Hematopoietic multipotent progenitor cell treated with erythropoietin and hydrocortisone succinate and interleukin-3 and kit ligand, for 4 days (in vitro differentiated cells): ENCODE measurements at regions not wholly inside any gene's neighbourhood (a gene's known extent, or its start where the extent isn't known, plus 50 kb on each side); places are given as distances from the start of the nearest gene placed in this dataset.
"Not testable (repeated sequence)": the region's sequence is repeated elsewhere in the genome, so short reads cannot be mapped to it uniquely, and the experiment has no call there.

Source experiments
- DNase-seq: peaks from one replicate; pipeline ENCODE4 v3.0.0-alpha.2; 2015

DNA sequence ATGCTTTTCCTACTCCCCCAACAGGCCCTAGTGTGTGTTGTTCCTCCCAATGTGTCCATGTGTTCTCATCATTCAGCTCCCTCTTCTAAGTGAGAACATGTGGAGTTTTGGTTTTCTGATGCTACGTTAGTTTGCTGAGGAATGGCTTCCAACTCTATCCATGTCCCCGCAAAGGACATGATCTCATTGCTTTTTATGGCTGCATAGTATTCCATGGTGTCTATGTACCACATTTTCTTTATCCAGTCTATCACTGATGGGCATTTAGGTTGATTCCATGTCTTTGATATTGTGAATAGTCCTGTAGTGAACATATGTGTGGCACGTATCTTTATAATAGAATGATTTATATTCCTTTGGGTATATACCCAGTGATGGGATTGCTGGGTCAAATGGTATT lies 72.5 kb upstream of the CCNY start:
- DNase-seq: not testable (repeated sequence)

DNA sequence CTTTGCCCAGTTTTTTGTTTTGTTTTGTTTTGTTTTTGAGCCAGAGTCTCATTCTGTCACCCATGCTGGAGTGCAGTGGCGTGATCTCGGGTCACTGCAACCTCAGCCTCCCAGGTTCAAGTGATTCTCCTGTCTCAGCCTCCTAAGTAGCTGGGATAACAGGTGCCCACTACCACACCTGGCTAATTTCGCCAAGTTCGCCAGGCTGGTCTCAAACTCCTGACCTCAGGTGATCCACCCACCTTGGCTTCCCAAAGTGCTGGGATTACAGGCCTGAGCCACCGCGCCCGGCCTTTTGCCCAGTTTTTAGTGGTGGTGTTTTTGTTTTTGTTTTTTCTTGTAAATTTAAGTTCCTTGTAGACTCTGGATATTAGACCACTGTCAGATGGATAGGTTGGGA lies 71.7 kb upstream of the CCNY start:
- not testable (repeated sequence) for DNase-seq

DNA sequence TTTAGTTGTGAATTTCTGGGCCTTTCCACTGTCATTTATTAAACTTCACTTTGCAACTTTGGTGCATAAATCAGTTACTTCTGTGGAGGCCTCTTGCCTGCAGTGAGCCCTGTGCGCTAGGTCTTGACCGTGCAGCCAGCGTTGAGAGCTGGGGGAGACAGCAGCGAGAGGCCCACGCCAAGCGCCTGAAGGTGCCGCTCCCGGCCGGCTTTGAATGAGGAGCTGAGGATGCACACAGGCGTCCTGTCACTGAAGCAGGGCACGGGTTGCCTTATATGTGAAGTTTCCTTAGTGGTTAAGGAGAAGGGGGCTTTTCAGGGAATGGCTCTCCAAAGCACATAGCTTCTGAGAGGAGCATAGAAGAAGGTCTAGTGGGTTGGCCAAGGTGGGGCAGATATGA lies 70.9 kb upstream of the CCNY start:
- DNase-seq: no peak

DNA sequence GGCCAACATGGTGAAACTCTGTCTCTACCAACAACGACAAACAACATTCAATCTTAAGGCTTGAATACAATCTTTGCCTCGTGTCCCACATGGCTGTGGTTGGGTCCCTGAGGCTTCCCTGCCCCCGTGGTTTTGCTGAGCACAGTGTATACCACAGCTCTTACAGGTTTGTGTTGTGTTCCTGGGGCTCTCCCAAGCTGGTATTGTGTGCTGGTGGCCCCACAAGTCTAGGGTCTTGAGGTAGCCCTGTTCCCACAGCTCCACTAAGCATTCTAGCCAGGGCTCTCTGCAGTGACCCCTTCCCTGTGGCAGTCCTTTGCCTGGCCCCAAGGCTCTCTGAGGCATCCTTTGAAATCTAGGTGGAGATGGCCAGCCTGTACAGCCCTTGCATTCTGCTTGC lies 68.0 kb upstream of the CCNY start:
- DNase-seq: peak; percentile 8

DNA sequence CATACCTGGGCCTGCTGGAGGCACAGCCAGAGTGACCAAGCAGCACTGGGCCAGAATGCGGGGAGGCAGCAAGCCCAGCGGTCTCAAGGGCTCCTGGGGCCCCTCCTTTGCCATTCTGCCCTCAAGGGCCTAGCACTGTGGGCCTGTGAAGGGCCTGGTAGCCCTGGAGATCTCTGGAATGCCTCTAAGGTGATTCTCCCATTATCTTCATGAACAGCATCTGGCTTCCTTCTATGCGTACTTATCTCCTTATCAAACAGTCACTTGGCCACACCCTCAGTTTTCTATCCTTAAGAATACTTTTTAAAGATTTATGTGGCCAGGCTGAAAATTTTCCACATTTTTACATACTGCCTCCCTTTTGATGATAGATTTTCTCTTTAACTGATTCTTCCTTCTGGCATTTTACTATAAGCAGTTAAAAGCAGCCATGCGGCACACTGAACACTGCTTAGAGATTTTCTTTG lies 67.5 kb upstream of the CCNY start:
- DNase-seq: peak; percentile 9

DNA sequence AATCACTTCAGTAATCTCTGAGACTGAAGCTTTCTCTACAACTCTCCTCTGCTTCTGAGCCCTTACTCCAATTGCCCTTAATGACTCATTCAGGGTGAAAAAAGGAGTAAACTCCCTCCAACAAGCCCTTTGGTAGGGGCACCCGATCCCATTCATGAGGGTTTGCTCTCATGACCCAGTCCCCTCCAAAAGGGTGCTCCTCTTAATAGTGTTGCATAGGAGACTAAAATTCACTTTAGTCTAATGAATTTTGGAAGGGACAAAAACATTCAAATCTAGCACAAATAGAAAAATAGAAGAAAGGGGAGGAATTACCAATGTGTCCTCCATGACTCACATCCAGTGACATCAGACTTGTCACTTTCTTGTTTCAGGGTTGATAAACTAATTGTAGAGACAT lies 66.2 kb upstream of the CCNY start:
- DNase-seq: no peak

DNA sequence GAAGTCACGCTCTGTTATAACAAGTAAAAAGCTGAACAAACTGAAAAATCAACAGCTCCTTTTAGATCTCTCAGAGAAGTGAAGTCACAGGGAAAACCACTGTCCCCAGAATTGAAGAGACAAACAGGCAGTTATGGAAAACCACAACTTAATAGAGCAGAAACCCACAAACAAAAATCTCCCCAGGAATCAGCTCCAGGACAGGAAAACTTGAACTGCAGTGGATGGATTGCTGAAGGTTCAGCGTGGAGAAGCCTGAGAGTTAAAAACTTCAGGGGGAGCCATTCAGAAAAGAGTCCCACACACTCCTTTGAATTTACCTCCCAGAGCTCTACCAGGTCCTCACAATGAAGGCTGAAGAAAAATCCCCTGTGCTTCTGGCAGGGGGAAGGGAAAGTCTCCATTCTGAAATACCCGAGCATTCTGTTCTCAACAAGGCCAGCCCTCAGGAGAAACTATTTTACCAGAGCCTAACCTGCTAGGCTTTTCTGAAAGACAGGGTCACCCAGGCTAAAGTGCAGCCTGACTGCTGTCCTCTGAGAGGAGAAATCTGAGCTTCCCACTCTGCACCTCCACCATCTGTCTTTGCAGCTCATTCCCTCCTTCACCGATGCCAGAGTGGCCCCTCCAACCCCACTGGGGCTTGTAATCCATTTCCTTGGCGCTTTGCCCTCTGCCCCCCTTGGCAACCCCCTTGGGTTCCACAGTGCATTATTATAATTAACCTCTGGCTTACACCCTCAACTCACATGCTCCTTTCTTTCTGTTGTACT lies 65.0 kb upstream of the CCNY start:
- no peak for DNase-seq

DNA sequence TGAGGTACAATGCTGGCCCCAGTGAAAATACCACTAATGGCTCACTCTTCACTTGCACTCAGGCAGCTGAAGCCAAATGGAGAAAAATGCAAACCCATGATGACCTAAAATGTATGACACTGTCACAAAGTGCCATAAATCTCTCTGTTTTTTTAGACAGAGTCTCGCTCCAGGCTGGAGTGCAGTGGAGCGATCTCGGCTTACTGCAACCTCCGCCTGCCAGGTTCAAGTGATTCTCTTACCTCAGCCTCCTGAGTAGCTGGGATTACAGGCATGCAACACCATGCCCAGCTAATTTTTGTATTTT lies 64.5 kb upstream of the CCNY start:
- DNase-seq: not testable (repeated sequence)

DNA sequence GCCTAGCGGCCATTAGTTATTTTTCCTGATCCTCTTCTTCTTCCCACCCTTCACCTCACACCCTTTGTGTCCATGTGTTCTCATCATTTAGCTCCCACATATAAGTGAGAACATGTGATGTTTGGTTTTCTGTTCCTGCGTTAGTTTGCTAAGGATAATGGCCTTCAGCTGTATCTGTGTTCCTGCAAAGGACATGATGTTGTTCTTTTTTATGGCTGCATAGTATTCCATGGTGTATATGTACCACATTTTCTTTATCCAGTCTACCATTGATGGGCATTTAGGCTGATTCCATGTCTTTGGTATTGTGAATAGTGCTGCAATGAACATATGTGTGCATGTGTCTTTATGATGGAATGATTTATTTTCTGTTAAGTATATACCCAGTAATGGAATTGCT lies 63.9 kb upstream of the CCNY start:
- DNase-seq: not testable (repeated sequence)

DNA sequence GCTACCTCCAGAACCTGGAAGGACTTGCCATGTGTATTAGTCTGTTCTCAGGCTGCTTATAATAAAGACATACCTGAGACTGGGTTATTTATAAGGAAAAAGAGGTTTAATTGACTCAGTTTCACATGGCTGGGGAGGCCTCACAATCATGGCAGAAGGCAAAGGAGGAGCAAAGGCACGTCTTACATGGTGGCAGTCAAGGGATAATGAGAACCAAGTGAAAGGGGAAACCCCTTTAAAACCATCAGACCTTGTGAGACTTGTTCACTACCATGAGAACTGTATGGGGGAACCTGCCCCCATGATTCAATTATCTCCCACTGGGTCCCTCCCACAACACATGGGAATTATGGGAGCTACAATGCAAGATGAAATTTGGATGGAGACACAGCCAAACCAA lies 62.3 kb upstream of the CCNY start:
- not testable (repeated sequence) for DNase-seq

DNA sequence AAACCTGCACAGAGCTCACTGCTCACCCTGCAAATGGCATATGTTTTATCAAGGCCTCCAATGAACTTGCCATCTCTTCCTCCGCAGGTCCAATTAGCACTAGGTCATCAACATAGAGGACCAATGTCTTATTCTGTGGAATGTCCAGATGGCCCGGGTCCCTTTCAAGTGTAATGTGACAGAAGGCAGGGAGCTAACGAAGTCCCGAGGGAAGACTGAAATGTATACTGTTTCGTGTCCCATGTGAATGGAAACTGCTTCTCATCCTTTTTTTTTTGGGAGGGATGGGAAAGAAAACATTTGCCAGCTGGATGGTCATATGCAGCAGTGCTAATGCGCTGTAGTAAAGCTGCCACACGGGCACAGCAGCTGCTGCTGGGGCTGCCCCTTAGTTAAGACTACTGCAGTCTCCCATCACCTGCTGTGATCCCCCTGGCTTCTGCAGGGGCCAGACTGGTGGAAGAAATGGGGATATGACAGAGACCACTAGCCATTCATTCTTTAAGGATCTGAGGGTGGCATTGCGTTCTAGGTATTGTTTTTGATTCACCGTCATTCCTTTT lies 61.7 kb upstream of the CCNY start:
- no peak for DNase-seq

DNA sequence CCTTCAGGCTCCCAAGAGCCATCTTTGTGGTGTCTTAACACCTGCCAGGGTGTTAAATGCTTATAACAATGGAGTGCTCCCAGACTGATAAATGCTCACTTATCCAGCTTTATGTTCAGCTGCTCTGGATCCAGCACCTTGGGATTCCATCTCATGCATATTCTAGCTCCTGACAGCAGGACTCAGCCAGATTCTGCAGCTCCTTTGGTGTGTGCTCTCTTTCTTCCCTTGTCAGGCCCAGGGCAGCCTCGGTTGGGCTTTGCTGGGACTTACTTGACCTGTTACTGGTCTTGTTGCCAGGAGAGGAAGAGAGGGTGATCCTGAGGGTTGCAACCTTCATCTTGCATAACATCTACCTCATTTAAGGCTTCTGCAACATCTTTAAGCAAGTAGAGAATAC lies 59.4 kb upstream of the CCNY start:
- DNase-seq: no peak

DNA sequence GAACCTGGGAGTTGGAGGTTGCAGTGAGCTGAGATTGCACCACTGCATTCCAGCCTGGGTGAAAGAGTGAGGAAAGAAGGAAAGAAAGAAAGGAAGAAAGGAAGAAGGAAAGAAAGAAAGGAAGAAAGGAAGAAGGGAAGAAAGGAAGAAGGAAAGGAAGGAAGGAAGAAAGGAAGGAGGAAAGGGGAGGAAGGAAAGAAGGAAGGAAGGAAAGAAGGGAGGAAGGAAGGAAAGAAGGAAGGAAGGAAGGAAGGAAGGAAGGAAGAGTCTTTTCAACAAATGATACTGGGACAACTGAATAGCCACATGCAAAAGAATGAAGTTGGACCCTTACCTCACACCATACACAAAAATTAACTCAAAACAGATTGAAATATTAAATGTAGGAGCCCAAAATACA lies 56.1 kb upstream of the CCNY start:
- DNase-seq: not testable (repeated sequence)
